ENCODE measurements at regions not wholly inside any gene's neighbourhood (a gene's known extent, or its start where the extent isn't known, plus 50 kb on each side); places are given as distances from the start of the nearest gene placed in this dataset.
A peak's percentile ranks its signal among the peaks of the same experiment; 100 is the strongest.

DNA sequence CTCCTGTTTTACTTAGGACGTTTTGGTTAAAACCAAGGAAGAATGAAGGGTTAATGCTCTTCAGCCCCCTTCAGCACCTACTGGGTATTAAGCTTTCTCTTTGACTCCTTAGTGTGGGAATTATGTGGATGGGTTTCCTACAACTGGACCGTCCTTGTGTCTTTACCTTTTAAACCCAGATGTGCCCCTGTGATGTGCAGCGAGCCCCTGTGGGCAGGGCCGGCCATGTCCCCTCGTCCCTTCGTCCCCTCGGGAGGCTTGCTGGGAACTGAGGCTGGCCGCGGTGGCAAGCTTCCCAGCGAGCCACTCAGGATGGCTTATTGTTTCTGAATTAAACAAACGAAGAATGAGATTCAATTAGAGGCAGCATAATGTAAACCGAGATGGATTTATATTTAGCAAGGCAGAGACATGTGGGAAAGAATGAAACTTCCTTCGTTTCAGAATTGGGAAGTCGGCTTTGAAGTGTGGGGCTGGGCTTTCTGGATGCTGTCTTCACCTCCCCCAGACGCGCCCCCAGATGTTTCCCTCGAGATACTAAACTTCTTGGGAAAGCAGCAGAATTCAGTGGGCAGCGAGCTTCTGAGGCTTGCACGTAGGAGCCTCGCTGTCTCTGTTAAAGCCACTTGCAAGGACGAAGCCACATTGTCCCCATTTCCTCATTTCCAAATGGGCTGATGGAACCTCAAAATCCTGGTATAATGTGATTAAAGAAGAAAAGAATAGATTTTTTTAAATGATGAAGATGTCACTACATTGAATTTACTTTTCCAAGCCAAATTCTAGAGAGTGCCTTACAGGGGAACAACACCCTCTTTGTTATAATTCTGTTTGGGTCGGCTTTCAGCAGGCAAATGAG is 146.0 kb downstream of the VAPA start:
- DNase-seq, result no peak

DNA sequence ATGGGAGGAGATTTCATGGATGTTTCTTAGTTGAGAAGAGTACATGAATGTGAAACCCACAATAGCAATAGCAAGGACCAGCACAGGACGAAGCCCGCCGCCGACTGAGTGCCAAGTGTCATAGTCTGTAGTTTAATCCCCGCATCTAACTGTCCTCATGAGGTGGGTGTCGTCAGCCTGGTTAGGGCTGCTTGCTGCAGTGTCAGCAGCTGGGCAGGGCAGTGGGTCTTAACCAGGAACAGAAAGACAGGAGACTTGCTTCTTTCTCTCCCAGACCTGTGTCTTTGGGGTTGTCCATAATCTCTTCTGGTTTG is 146.6 kb downstream of the VAPA start:
- DNase-seq, result peak; percentile 73

DNA sequence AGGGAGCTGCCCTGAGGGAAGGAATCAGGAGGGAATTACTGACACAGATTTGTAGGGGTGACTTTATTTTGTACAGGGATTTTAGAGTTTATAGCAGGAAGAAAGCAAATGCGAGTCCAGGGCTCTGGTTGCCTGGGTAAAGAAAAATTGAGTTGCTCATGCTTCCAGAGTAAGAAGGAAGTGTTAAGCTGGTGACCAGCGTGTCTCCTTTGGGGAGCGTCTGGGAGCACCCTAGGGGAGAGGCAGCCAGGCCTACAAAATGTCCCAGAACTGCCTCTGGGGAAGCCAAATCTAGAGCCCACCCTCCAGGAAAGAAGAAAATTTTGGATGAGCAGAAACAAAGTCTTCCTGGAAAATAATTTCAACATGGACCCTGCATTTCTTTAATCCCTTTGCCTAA is 147.0 kb downstream of the VAPA start:
- no peak for DNase-seq

DNA sequence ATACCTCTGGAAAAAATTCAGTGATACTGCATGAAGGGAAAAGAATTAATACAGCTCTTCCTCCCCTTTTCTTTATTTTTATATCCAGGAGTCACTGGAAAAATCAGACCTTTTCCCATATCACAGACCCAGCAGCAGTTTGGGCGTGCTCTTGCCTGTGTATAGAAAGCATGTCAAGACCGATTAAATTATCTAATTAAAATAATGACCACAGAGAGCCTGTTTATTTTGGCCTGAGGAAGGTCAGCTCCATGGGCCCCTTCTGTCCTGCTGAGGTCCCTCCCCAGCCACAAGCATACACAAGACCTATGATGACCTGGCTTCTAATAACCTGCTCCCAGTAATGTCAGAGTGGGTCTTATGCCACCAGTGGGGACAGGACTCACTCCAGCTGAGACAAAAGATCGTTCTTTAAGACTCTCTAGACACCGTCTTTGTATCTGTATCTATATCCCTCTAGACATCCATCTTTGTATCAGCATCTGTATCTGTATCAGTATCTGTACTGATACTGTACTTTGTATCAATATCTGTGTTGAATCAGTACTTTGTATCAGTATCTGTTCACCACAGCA is 147.8 kb downstream of the VAPA start:
- no peak for DNase-seq

DNA sequence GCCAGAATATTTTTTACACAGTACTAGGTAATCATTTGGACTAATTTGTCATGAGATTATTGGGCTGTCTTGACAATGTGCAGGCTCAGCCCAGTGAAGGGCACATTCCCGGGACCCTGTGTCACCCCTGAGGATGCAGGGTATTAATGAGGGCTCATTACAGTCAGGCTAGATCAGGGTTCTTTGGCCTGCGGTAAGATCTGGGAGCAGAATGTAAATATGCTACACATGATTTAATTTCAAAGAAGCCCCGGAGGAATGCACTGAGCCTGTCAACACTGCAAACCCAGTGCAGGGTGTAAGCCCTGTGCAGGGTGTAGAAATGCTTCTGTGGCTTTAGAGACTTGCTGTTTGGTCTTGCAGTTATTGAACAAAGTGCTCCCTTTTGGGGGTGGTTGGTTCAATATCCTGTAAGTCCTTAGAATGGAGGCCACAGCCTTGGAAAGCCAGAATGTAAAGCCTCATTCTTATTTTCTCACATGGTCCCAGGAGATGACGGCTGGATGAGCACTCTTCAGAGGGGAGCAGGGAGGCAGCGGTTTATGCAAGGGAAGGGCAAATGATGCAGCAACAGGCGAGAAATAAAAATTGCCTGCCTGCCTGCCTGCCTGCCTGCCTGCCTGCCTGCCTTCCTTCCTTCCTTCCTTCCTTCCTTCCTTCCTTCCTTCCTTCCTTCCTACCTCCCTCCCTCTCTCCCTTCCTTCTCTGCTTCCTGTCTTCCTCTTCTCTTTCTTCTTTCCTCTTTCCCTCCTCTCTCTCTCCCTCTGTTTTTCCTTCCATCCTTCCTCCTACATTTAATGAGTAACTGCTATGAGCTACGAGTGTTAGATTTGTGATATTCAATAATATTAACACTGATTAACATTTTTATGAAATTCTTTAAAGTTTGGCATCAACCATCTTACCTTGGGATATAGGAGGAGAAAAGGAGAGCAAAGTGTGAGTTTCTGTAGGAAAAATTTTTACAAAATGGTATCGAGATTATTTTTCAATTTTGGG is 148.8 kb downstream of the VAPA start:
- peak; percentile 20 for DNase-seq

DNA sequence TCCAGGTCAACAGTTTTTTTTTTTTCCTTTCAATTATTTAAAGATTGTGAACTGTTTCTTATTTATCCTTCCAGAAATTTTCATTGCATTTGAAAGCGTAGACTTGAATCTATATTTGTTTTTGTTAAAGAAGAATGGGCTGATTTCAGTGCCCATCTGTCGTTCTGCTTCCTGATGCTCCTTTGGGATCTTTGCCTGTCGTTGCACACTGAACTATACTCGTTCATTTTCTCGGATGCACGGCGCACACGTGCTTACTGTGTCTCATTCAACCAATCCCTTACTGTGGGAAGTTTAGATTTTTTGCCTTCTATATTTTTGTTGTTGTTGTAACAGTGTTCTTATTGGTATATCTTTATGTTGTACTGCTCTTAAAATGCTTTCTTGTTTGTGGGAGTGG is 149.7 kb downstream of the VAPA start:
- no peak for DNase-seq

DNA sequence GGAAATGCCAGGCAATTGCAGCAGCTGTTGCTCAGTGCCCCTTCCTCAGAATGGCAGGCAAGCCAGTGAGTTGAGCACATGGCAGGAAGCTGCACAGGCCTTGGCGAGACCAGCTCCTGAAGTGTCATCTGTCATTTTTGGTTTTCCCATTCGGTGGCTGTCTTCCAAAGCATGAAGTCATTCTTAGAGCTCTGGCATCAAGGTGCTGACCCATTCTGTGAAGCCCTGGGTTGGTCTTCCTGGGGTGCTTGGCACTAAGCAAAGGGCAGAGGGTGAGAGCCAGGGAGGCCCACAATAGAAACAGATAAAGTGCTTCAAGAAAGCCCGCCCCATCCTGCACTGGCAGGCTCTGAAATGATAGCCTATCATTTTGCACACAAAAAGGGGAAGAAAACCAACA is 150.5 kb downstream of the VAPA start:
- no peak for DNase-seq

DNA sequence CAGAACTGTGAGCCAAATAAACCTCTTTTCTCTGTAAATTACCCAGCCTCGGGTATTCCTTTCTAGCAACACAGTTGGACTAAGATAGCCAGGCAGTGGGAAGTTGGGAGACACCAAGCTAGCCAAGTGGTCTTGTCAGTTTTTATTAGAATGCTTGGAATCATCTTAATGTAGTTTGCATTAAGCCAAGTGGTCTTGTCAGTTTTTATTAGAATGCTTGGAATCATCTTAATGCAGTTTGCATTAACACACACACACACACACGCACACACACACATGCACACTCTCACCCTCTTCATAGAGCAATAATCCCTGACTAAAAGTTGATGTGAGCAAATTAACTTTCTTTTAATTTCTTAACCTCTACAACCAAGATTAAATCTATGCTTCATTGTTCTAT is 151.5 kb downstream of the VAPA start:
- no peak for DNase-seq

DNA sequence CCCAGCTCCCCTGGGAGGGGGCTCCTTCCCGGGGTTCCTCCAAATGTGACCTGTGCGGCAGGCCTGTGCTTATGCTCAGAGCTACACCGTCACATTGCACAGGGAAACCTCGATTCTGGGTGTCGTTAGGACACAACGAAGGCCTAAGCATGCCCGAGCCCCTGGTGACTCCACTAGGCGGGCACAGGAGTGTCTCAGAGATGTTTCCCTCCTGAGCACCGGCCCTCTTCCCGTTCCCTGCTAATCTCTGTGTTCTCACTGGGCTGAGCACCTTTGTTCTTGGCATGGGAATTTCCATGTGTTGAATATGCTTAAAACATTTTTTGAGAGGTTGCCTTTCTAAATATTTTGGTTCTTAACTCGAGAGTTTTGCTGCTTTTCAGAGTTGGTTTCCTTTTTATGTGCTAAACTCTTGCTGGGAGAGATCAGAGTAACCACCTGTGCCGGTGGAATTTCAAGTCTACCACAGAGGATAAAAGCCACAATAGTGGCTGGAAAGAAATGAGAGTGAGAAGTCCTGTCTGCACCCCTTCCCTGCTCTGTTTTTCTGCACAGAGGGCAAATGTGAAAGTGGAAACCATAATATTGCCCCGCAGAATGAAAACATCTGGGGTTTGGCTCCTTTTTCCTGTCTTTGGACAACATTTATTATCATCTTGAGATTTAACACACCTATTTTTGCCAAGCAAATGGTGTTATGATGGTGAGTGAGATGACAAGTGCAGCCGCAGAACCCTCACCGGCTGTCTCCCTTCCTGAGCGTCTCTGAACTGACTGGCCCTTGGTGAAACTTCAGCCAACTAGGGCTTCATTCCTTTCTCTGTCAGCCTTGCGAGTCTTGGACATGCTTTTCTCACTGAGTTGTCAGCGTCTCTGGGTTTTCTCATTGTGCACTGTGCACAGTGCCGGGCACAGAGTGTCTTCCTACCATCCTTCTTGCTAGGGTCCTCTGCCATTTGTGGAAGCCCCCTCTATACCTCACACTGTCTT is 154.1 kb downstream of the VAPA start:
- no peak for DNase-seq

DNA sequence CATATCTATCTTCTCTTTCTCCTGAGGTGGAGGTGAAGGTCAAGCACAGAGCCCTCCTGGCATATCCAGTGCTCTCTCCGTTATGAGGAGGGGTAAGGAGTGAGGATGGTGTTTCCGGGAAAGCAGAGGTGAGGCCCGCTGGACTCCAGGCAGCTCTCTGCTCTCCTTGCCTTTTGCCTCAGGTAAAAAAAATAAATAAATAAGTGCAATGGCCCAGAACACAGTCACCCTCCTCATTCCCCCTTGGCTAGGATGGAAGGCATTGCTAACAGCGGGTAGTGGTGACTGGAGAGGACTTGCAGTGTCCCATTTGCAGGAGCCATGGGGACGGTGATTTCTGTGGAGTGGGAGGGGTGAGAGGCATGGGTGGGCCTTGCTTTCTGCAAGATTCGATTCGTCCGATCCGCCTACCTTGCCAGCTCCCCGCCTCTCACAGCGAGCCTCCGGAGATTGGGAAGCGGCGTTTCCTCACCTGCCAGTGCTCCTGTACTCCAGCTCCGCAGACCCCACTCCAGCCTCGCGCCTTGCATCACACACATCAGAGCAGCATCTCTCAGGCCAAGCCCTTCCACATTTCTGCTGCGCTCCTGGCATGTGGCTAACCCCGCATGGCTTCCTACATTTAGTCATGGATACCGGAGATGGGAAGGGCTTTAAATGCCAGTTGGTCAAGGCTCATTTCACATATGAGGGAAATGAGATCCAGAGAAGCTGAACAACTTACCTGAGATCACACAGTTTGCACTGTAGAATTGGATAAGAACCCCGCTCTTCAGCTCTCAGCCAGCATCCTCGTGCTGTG is 155.2 kb downstream of the VAPA start:
- no peak for DNase-seq

DNA sequence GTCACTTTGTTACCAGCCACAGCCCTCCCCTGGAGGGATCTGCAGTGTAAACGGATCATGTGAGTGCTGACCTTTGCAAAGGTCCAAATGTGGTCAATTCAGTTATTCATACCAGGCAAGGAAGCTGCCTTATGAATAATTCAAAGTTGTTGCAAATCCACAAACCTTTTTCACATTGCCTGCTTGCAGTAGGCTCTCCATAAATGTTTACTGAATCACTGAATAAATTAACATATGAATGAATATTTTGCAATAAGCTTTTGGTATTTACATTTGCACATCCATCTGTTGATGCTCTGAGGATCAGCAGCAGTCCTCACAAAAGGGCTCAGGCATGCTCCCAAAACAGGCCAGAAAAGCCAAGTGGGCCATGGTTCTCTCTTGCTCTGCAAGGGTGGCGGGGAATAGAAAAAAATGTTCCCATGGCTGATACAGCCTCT is 156.8 kb downstream of the VAPA start:
- peak; percentile 4 for DNase-seq

DNA sequence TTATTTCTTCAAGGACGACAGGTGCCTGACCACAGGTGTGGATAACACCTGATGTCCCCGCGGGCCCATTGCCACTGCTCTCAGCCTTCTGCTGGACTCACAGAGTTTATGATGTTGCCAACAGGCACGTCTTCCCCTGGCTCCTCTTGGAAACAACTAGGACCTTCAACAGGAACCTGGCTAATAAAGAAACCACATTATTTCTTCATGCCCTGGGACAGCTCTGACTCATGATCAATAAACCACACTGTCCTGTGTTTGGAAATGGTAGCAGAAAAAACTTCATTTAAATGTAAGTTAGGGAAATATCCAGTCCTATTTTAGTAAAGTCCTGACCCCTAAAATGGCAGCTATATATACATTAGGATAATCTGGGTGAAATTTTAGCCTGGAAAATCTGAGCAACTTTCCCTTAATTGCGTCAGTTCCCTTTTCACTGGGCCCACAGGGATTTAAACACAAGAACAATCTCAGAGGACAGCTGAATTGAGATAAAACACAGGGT is 158.9 kb downstream of the VAPA start:
- no peak for DNase-seq

DNA sequence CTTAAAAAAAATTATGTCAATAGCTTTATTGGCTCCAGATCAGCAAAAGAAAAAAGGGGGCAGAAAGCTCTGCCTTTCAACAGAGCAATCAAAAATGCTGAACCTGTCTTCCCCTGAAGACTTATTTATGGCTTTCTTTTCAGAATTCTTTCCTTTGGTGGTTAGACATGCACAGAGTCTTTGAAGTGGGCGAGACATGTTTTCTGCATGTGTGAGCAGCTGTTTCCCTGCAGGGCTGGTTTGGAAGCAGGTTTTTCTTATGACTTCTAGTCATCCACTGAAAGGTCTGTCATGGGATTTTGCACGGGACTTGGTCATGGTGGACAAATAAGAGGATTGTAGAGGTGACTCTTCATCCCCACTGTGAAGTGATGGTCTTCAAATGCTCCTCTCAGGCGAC is 160.3 kb downstream of the VAPA start:
- no peak for DNase-seq

DNA sequence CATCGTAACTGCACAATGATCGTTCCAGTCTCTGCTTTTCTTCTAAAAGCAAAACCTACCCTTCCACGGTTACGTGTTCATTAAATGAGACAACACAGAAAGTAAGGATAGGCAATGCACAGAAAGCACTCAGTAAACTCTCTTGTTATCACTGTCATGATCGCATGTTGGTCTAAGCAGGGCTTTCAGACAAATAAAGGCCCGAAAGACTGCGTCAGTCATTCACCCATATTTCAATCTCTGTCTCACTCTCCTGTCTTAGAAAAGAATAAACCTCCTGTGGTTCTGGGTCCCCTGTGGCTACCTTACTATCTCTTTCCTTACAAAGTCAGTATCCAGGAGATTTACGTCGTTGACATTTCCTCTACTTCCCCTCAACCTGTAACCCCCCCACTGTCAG is 160.9 kb downstream of the VAPA start:
- no peak for DNase-seq

DNA sequence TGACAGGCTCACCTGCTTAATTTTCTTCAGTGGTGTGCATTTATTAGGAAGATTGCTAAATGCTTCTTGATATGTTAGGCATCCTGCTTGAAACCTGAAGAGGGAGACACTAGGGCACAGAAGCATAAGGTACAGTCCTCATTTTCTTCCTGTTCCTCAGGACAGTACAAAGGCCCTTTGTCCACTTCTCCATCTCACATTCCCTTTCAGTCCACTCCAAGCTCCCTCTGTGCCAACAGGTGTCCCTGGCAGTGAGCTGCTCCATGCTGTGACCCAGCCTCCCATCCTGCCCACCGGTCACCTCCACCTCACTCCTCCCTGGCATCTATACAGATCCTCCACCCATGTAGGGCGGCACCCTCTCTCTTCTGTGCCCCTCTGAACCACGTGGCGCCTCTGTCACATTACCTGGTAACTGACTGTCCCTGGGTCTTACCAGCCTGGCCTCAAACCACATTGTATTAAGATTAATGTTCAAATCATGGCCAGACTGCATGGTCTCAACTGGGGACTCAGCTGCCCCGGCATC is 162.8 kb downstream of the VAPA start:
- no peak for DNase-seq

DNA sequence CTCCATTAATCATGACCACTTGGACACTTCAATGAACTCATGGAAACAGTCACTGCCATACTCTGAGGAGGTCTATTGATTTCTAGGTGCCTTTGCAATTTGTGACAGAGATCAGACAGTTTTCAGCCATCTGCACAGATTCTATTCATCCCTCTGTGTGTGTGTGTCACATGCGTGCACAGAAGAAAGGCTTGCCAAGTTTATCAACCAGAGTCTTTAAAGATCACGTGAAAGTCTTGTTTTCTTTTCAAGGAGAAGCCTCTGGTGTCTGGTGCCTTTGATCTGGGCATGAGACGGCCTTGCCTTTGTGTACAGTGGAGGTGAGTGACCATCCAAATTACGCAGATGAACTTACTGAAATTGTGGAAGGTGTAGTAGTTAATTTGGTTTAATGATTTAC is 164.2 kb downstream of the VAPA start:
- no peak for DNase-seq

DNA sequence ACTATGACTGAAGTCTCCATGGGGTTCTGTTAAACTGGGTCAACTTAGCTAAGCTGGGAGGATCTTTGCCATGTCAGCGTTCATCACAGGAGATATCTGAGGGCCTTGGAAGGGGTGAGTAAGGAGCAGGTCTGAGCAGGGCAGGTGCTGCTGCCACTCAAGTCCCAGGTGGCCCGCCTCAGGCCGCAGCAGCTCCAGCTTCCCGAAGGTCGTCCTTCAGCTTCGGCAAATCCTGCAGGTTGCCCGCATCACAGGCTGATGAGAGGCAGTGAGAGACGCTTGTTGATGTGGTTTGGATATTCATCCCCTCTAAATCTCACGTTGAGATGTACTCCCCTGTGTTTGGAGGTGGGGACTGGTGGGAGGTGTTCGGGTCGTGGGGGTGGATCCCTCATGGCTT is 166.6 kb downstream of the VAPA start:
- no peak for DNase-seq

DNA sequence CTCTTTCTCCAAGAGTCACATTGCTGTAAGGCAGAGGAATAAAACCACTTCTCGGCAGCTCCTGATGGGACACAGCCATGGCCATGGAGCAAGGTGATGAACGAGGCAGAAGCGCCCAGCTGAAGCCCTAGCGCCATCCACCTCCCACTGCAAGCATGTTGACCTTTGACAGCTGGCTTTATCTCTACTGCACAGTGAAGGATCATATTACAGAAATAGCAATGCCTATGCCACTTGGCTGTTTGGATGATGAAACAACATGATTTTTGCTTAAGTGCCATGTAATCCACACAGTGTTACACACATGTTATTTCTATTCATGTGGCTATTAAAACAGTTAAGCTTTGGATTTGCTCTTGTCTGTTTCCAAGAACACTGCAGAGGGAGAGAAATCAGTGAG is 167.7 kb downstream of the VAPA start:
- no peak for DNase-seq

DNA sequence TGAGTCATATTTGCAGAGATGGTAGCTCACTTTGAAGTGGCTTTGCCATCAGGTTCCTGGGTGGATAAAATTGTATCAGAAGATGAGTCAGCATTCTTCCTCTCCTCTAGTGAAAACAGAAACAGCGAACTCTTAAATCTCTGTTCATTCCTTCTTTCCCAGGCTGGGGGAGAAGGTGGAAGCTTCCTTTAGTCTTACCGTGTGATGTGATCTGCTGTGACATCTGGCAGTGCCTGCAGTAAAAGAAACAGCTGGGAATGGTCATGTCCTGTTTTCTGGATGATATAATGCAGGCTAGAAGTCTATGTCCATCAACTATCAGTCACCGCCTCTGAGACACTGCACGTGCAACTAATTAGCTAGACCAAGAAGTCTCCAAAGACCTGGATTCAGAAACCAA is 171.6 kb downstream of the VAPA start:
- no peak for DNase-seq

DNA sequence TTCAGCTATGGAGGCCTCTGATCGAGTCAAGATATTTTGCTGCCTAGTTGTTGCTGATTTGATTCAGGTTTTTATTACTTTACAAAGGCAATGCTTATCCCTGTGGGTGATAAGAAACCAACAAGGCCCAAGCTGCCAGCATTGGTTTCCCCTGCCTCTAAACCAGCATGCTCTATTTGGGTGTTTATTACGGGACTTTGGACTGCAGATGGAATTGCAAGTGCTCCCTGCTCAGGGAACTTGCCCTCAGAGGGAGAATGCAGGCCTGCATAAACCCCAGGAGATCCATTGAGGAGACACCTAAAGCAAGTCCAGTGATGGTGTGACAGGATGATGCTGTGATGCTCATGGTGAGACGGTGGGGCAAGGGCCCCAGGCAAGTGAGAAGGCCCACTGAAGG is 172.1 kb downstream of the VAPA start:
- DNase-seq, result no peak
